Skeletal muscle tissue (tissue), 3 donors: ENCODE measurements at regions not wholly inside any gene's neighbourhood (a gene's known extent, or its start where the extent isn't known, plus 50 kb on each side); places are given as distances from the start of the nearest gene placed in this dataset.

Source experiments
- H3K27ac ChIP-seq: one replicate; pipeline ENCODE4 v1.7.0; 2013; ENCODE audit warnings: mild to moderate bottlenecking, low read depth, low read length, inconsistent platforms
- H3K27me3 ChIP-seq, 3 donors: one replicate each; pipeline ENCODE4 v1.7.0; 2013; ENCODE audit warnings: low read length in 3 of 3; ENCODE audit not compliant: control insufficient read depth in 3 of 3, insufficient read depth in 3 of 3
- H3K36me3 ChIP-seq, 3 donors: one replicate each; pipeline ENCODE4 v1.7.0; 2013; ENCODE audit warnings: low read length in 3 of 3; ENCODE audit not compliant: control insufficient read depth in 3 of 3, insufficient read depth in 3 of 3
- H3K4me1 ChIP-seq, 3 donors: one replicate each; pipeline ENCODE4 v1.7.0; 2013; ENCODE audit warnings: low read length in 3 of 3, mild to moderate bottlenecking in 3 of 3; ENCODE audit not compliant: control insufficient read depth in 3 of 3, insufficient read depth in 3 of 3
- H3K4me3 ChIP-seq, 3 donors: one replicate each; pipeline ENCODE4 v1.7.0; 2013; ENCODE audit warnings: low read length in 3 of 3
- H3K9ac ChIP-seq, 3 donors: one replicate each; pipeline ENCODE4 v1.7.0; 2013; ENCODE audit warnings: low read length in 3 of 3, mild to moderate bottlenecking in 3 of 3, moderate library complexity in 2 of 3, low read depth in 1 of 3
- H3K9me3 ChIP-seq, 3 donors: one replicate each; pipeline ENCODE4 v1.7.0; 2013; ENCODE audit warnings: low read length in 3 of 3; ENCODE audit not compliant: control insufficient read depth in 3 of 3
- donor health status: Osteomylitis.

GRCh38 chr2:226520723-226521122 is 278.9 kb downstream of the IRS1 start:
- Histone ChIP-seq H3K27ac (no peak overlapping the region), H3K4me3 (no peak overlapping the region), H3K4me1 (no peaks in the 10 kb centered on the region), H3K36me3 (no peaks in the 10 kb centered on the region), H3K9me3 (no peaks in the 10 kb centered on the region), H3K9ac (no peak overlapping the region), H3K27me3 (no peaks in the 10 kb centered on the region)

DNA sequence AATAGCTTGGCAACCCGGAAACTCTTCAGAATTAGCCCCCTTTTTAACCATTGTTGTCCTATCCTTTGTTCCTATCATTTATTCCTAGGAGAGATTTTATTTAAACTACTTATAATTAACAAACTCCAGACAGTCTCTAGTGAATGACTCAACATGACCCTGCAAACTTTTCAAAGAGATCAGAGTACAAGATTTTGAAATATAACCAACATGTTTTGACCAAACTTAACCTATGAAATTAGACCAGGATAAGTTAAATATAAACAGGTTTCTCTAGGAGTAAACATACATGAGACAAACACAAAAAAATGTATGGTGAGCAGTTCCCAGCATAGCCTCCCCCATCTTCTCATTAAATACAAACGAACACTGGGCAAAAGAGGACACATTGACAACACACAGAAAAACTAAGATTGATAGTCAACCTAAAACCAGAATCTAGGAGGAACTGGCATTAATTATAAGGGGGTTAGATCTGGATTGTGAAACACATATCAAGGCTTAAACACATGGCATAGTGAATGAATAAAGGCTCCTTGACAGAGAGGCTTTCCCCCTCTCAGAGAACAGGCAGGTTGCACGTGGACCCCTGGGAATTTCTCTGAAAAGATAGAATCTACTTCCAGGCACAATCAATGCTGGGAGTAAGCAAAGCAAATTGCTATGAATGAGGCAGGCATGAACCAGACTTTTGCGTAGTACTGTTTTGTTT is 284.1 kb downstream of the IRS1 start:
- H3K4me3 ChIP-seq: no peak overlapping the region
- H3K4me1 ChIP-seq: no peaks in the 10 kb centered on the region
- H3K36me3 ChIP-seq: no peaks in the 10 kb centered on the region
- no peak overlapping the region for H3K27ac ChIP-seq
- no peak overlapping the region for H3K9ac ChIP-seq
- no peaks in the 10 kb centered on the region for H3K9me3 ChIP-seq
- H3K27me3 ChIP-seq: no peaks in the 10 kb centered on the region

- Histone ChIP-seq H3K4me1 (no peaks in the 10 kb centered on the region), H3K27me3 (no peaks in the 10 kb centered on the region), H3K9me3 (no peaks in the 10 kb centered on the region), H3K36me3 (no peaks in the 10 kb centered on the region), H3K9ac (no peak overlapping the region), H3K27ac (no peak overlapping the region), H3K4me3 (no peak overlapping the region)
Observed at GRCh38 chr2:226514895-226515294, 284.7 kb downstream of the IRS1 start.

- H3K27ac ChIP-seq: no peak overlapping the region
- H3K9ac ChIP-seq: no peak overlapping the region
- no peaks in the 10 kb centered on the region for H3K36me3 ChIP-seq
- no peaks in the 10 kb centered on the region for H3K9me3 ChIP-seq
- H3K27me3 ChIP-seq: no peaks in the 10 kb centered on the region
- no peak overlapping the region for H3K4me3 ChIP-seq
- no peaks in the 10 kb centered on the region for H3K4me1 ChIP-seq
Observed at GRCh38 chr2:226511311-226511710, 288.3 kb downstream of the IRS1 start.

- Histone ChIP-seq H3K27ac (no peak overlapping the region), H3K4me1 (no peaks in the 10 kb centered on the region), H3K27me3 (no peaks in the 10 kb centered on the region), H3K9me3 (no peaks in the 10 kb centered on the region), H3K36me3 (no peaks in the 10 kb centered on the region), H3K4me3 (no peak overlapping the region), H3K9ac (no peak overlapping the region)
Observed at GRCh38 chr2:226508683-226509082, 290.9 kb downstream of the IRS1 start.

- Histone ChIP-seq H3K4me3 (no peak overlapping the region), H3K9ac (no peak overlapping the region), H3K27ac (no peak overlapping the region), H3K9me3 (no peaks in the 10 kb centered on the region), H3K4me1 (no peaks in the 10 kb centered on the region), H3K36me3 (no peaks in the 10 kb centered on the region), H3K27me3 (no peaks in the 10 kb centered on the region)
Observed at GRCh38 chr2:226508005-226508404, 291.6 kb downstream of the IRS1 start.

DNA sequence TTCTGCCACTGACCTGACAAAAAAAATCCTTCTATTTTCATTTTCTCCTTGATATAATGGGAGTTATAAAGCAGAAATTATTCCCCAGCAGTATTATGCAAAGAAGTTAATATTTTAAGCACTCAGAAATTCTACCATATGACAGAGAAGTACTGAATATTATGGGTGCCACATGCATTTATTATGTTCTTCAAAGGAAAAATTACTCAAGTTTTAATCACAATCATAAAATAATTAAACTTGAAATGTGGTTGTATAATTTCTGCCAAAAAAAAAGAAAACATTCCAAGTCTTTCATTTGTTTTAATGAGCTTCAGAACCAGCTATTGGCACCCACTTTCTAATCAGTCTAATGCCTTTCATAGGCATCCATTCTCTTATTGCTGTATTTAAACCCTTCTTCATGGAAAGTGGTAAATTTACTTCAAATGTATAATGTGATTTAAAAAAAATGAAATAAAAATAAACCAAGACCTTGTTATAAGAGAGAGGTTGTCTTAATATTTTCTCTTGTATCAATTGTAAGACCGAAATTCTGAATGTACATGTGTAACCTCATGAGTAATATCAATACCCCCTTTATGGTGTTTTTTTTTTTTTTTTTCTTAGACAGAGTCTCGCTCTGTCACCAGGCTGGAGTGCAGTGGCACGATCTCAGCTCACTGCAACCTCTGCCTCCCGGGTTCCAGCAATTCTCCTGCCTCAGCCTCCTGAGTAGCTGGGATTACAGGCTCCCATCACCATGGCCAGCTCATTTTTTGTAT is 302.3 kb downstream of the IRS1 start:
- H3K27me3 ChIP-seq: no peaks in the 10 kb centered on the region
- H3K27ac ChIP-seq: no peak overlapping the region
- no peak overlapping the region for H3K4me3 ChIP-seq
- no peaks in the 10 kb centered on the region for H3K9me3 ChIP-seq
- H3K9ac ChIP-seq: no peak overlapping the region
- no peaks in the 10 kb centered on the region for H3K4me1 ChIP-seq
- no peaks in the 10 kb centered on the region for H3K36me3 ChIP-seq

DNA sequence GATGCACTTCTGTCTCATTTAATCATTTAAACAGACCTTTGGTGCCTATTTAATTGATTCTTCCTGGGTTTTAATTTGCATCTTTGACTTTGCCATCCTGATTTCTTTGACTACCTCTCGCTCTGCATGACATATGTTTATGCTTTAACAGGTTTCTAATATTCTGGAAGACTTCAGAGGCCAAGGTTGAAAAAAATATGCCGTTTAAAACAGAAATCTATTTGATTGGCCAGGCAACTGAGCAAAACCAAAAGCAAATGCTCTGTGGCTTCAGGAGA is 303.4 kb downstream of the IRS1 start:
- no peak overlapping the region for H3K9ac ChIP-seq

GRCh38 chr2:226495466-226496272 is 304.0 kb downstream of the IRS1 start:
- Histone ChIP-seq H3K4me1 (no peaks in the 10 kb centered on the region), H3K9me3 (no peaks in the 10 kb centered on the region), H3K9ac (no peak overlapping the region), H3K27me3 (no peaks in the 10 kb centered on the region), H3K36me3 (no peaks in the 10 kb centered on the region), H3K27ac (no peak overlapping the region), H3K4me3 (no peak overlapping the region)

More for the DNA sequence above, 303.4 kb downstream of the IRS1 start:
- Histone ChIP-seq H3K27ac (no peak overlapping the region), H3K9me3 (no peaks in the 10 kb centered on the region), H3K4me3 (no peak overlapping the region), H3K4me1 (no peaks in the 10 kb centered on the region), H3K36me3 (no peaks in the 10 kb centered on the region), H3K27me3 (no peaks in the 10 kb centered on the region)

GRCh38 chr2:226491112-226491511 is 308.5 kb downstream of the IRS1 start:
- Histone ChIP-seq H3K27me3 (no peaks in the 10 kb centered on the region), H3K4me3 (no peak overlapping the region), H3K27ac (no peak overlapping the region), H3K36me3 (no peaks in the 10 kb centered on the region), H3K4me1 (no peaks in the 10 kb centered on the region), H3K9ac (no peak overlapping the region), H3K9me3 (no peaks in the 10 kb centered on the region)
